ENCODE measurements at regions not wholly inside any gene's neighbourhood (a gene's known extent, or its start where the extent isn't known, plus 50 kb on each side); places are given as distances from the start of the nearest gene placed in this dataset.

DNA sequence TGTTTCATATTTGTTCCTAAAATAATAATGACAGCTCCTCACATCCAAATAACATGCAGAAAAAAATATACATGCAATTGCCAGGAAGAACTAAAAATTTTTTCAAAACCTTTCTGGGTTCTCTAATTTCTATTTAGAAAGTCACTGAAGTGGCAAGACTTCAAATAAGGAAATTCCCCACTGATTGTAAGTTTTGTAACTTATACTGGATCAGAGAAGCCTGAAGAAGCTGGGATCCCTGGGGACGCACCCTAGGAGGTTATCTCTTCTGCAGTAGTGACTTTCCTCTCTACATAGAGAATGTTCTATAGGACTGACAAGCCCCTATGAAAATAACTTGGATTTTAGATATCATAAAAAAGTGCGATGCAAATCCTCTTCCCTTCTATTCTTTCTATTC lies 182.6 kb downstream of the MRPL39 start:
- H3K4me3 ChIP-seq = no peak overlapping the region
- DNase-seq = no peak
- TF ChIP-seq, protein P1, sequence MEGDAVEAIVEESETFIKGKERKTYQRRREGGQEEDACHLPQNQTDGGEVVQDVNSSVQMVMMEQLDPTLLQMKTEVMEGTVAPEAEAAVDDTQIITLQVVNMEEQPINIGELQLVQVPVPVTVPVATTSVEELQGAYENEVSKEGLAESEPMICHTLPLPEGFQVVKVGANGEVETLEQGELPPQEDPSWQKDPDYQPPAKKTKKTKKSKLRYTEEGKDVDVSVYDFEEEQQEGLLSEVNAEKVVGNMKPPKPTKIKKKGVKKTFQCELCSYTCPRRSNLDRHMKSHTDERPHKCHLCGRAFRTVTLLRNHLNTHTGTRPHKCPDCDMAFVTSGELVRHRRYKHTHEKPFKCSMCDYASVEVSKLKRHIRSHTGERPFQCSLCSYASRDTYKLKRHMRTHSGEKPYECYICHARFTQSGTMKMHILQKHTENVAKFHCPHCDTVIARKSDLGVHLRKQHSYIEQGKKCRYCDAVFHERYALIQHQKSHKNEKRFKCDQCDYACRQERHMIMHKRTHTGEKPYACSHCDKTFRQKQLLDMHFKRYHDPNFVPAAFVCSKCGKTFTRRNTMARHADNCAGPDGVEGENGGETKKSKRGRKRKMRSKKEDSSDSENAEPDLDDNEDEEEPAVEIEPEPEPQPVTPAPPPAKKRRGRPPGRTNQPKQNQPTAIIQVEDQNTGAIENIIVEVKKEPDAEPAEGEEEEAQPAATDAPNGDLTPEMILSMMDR (IDR thresholded peaks at IDR 0.05) = no peak
- H3K36me3 ChIP-seq = no peaks in the 10 kb centered on the region
- no peaks in the 10 kb centered on the region for H3K27me3 ChIP-seq (ENCODE audit: low read depth)
- H3K27ac ChIP-seq = no peak overlapping the region
- no peaks in the 10 kb centered on the region for H3K4me1 ChIP-seq
- intact Hi-C loops (cut with DNase I) = no loop called here
- H3K9me3 ChIP-seq = no peaks in the 10 kb centered on the region
- ATAC-seq = no peak

DNA sequence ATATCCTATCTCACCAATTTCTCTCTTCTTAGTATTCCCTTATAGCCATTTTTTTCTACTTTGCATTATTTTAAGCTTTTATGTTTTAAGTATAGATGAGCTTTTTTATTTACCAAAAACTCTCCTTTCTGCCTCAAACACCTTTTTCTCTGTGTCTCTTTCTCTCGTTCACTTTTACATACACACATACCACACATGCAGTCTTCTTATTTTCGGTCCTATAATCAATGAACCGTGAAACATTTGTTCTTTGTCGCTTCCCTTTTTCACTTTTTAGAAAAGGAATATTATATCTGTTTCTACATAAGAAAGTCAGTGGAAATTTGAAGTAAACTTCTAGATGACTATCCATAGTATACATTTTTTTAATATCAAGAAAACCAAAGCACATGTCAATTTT lies 183.2 kb downstream of the MRPL39 start:
- Histone ChIP-seq H3K9me3 (no peaks in the 10 kb centered on the region), H3K4me1 (no peaks in the 10 kb centered on the region)

DNA sequence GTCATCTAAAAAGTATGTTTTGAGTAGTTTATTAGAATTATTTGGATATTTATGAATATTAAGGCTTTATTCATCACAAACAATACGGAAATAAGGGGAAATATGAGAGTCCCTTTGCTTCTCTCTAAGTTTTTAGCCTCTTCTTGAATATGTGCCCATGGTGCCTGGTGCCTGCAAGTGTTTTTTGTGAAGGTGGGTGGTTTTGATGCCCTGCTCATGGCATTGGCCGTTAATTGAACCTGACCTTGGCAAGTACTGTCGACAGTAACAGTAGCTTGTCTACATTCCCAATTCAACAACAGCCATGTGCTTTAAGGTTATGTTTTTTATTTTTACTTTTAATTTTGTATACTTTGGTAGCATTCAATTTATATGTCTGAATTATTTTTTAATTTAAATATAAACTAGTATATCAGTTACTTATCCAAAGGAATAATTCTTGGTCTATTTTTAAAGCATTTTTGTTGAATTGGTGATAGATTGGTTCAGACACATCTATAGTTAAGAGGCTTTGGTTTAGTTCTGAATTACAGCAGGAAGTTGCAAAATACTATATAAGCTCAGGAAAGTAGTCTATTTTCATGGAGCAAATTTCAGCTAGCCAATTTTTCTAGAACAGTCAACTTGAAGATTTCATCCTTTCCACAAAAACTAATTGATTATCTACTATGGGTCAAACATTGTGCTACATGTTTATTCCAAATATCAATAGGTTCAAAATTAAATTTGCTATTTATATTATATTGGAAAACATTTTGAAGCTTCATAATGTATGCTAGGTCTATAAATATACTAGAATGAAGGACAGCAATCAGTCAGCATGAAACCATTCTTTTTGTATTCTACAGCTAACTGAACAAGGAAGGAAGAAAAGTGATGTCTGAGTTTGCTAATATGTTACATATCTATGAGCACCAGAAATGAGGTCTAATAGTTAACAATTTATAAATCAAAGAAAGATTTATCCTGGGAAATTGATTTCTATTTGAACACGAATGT lies 184.4 kb downstream of the MRPL39 start:
- intact Hi-C loops (cut with DNase I) = no loop called here
- Histone ChIP-seq H3K27ac (no peak overlapping the region), H3K4me3 (no peak overlapping the region), H3K9me3 (no peaks in the 10 kb centered on the region), H3K36me3 (no peaks in the 10 kb centered on the region), H3K4me1 (no peaks in the 10 kb centered on the region), H3K27me3 (ENCODE audit: low read depth) (no peaks in the 10 kb centered on the region)
- DNase-seq (no peak), ATAC-seq (no peak)
- TF ChIP-seq, protein P1 (IDR thresholded peaks at IDR 0.05) = no peak

More for the DNA sequence above, 183.2 kb downstream of the MRPL39 start:
- Histone ChIP-seq H3K36me3 (no peaks in the 10 kb centered on the region), H3K27me3 (ENCODE audit: low read depth) (no peaks in the 10 kb centered on the region), H3K4me3 (no peak overlapping the region), H3K27ac (no peak overlapping the region)
- intact Hi-C loops (cut with DNase I) = no loop called here
- no peak for ATAC-seq
- no peak for DNase-seq
- TF ChIP-seq, protein P1 (IDR thresholded peaks at IDR 0.05) = no peak

DNA sequence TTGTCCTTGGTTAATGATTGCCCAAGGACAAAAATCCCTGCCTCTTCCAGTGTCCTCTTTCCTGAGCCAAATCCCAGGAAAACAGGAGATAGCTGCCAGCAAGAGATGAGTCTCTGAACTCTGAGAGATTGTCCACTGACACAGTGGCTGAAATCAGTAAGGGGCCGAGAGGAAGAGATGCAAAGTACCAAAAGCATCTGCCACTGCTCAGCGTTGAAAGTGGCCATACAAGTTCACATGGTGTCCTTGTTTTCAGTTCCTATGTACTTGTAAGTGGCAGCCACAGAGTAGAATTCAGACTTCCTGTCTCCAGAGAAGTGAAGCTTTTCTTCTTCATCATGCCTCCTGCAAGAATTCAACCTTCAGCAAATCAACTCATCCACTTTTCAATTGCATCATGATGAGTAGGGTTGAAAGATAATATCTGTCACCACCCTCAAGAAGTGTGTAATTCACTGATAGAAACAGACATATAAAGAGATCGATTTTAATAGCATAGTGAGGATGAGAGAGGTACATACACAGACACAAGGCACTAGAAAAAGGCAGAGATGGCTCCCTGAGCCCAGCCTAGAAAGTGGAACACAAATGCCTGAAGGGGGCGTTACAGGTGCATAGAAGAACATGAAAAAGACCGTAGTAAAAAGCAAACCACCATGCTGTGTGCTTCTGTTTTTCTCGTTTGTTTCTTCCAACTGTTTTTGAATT lies 185.8 kb downstream of the MRPL39 start:
- Histone ChIP-seq H3K36me3 (no peaks in the 10 kb centered on the region), H3K9me3 (no peaks in the 10 kb centered on the region), H3K4me3 (no peak overlapping the region), H3K4me1 (no peaks in the 10 kb centered on the region), H3K27me3 (ENCODE audit: low read depth) (no peaks in the 10 kb centered on the region), H3K27ac (no peak overlapping the region)
- peak; percentile 64 to 66 for ATAC-seq
- no peak for DNase-seq
- intact Hi-C loops (cut with DNase I) = no loop called here
- TF ChIP-seq, protein P1 (IDR thresholded peaks at IDR 0.05) = peak; percentile 55

DNA sequence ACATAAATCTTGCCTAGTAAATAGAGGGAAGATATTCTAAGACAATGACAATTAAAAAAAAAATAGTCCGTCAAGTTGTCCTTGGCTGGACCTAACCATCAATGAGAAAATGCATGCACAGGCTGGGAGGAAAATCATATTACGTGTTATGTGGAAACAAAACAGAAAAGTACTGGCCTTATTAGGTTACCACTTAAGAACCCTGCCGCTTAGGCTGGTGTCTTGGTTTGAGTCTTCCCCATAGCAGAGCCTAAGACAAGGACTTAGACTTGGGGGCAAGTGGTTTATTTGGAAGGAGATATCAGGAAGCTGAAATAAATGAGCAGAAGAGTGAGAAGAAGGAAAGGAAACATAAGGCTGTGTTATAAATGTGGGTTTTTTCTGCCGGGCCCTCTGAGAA lies 186.4 kb downstream of the MRPL39 start:
- H3K27me3 ChIP-seq (ENCODE audit: low read depth) = no peaks in the 10 kb centered on the region
- H3K9me3 ChIP-seq = no peaks in the 10 kb centered on the region
- TF ChIP-seq, protein P1 (IDR thresholded peaks at IDR 0.05) = no peak
- no peaks in the 10 kb centered on the region for H3K36me3 ChIP-seq
- ATAC-seq = no peak
- intact Hi-C loops (cut with DNase I) = no loop called here
- no peak for DNase-seq
- no peak overlapping the region for H3K27ac ChIP-seq
- no peak overlapping the region for H3K4me3 ChIP-seq
- no peaks in the 10 kb centered on the region for H3K4me1 ChIP-seq
